Esophagus (tissue), 2 donors: ENCODE measurements at regions not wholly inside any gene's neighbourhood (a gene's known extent, or its start where the extent isn't known, plus 50 kb on each side); places are given as distances from the start of the nearest gene placed in this dataset.
A peak's percentile ranks its signal among the peaks of the same experiment; 100 is the strongest.

Source experiments
- H3K27ac ChIP-seq, 2 donors: one replicate each; pipeline ENCODE4 v1.5.1; 2013; ENCODE audit warnings: low read depth in 2 of 2, mild to moderate bottlenecking in 2 of 2, inconsistent platforms in 1 of 2, low read length in 1 of 2, moderate library complexity in 1 of 2
- H3K27me3 ChIP-seq, 2 donors: one replicate each; pipeline ENCODE4 v1.6.1; 2013; ENCODE audit warnings: low read length in 2 of 2, control low read depth in 1 of 2, mild to moderate bottlenecking in 1 of 2; ENCODE audit not compliant: insufficient read depth in 2 of 2, control insufficient read depth in 1 of 2
- H3K36me3 ChIP-seq, 2 donors: one replicate each; pipeline ENCODE4 v1.6.1; 2013; ENCODE audit warnings: low read length in 1 of 2; ENCODE audit not compliant: control insufficient read depth in 2 of 2, insufficient read depth in 2 of 2
- H3K4me1 ChIP-seq, 2 donors: one replicate each; pipeline ENCODE4 v1.6.1; 2013; ENCODE audit warnings: low read length in 1 of 2; ENCODE audit not compliant: control insufficient read depth in 2 of 2, insufficient read depth in 2 of 2
- H3K4me3 ChIP-seq, 2 donors: one replicate each; pipeline ENCODE4 v1.5.1; 2013; ENCODE audit warnings: low read length in 2 of 2, mild to moderate bottlenecking in 2 of 2, low read depth in 1 of 2, moderate library complexity in 1 of 2
- H3K9me3 ChIP-seq, 2 donors: one replicate each; pipeline ENCODE4 v1.6.1; 2013; ENCODE audit warnings: mild to moderate bottlenecking in 2 of 2, low read depth in 1 of 2, low read length in 1 of 2, moderate library complexity in 1 of 2; ENCODE audit not compliant: control insufficient read depth in 2 of 2, insufficient read depth in 1 of 2
- WGBS, 2 donors: extraction: QIAGEN DNeasy Blood & Tissue Kit; methylation state at CpG; one replicate each; pipeline ENCODE4 v1.1.7; 2013; 5-methylcytosine and 5-hydroxymethylcytosine counted together
- donor health status: healthy with polysubstance abuse.
- donor health status: Bipolar disorder and iron deficiency.

DNA sequence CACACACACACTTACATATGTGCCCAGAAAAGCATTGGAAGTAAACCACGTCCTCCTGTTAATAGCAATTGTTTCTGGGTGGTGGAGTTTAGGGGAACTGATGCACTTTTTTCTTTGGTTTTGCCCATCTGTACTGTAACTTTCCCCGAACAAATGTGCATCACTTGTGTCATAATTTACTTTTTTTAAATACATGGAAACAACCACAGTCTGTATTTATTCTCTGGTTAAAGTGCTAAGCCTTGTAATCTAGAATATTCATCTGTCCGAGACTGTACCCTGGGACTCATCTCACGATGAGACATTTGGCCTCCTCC, 61.5 kb upstream of the CD93 start:
- H3K4me3 ChIP-seq: no peak overlapping the region
- WGBS, 2 donors: 52 to 60% methylated on average over 4 of the region's 4 CpGs
- H3K27ac ChIP-seq: peak overlapping the region in 1 of 2 donors; percentile 80
- no peaks in the 10 kb centered on the region for H3K27me3 ChIP-seq
- no peaks in the 10 kb centered on the region for H3K9me3 ChIP-seq
- no peaks in the 10 kb centered on the region for H3K36me3 ChIP-seq
- peaks cover 8 to 37% of the 10 kb centered on the region in 2 donors for H3K4me1 ChIP-seq

DNA sequence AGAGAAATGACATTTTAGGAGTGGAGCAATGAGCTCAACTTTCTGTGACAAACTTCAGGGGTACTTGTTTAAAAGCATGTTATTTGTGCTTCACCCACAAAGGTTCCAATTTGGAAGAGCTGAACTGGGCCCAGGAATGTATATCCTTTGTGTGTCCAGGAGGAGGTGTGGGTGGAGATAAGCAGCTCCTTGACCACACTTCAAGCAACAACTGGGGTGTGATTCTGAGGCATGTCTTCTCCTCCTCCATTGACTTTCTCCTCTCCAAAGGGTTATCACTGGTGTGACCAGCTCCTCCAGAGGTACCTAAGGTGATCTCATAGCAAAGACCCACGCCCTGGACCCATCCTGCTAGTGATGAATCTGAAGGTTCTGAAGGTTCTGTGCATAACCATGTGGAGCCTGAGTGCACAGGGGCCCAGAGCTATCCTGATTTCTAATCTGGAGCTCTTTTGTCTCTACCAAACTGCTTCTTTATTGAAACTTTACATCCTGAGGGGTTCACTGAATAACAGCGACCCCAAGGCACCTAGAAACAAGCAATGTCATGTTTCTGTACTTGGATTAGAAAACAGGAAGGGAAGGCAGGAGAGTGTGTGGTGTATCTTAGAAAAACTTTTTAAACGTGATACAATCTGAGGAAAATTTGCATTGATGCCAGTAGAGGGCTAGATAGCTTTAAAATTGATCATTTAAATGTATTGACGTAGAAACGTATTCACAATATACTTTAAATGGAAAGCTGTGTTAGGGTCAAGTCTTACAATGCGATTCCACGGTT, 60.9 kb upstream of the CD93 start:
- H3K9me3 ChIP-seq: no peaks in the 10 kb centered on the region
- H3K27ac ChIP-seq: peak overlapping the region in 1 of 2 donors; percentile 80
- H3K4me3 ChIP-seq: no peak overlapping the region
- H3K36me3 ChIP-seq: no peaks in the 10 kb centered on the region
- WGBS, 2 donors: 74 to 77% methylated on average over 7 of the region's 7 CpGs
- H3K4me1 ChIP-seq: peaks cover 5 to 40% of the 10 kb centered on the region in 2 donors
- H3K27me3 ChIP-seq: no peaks in the 10 kb centered on the region

DNA sequence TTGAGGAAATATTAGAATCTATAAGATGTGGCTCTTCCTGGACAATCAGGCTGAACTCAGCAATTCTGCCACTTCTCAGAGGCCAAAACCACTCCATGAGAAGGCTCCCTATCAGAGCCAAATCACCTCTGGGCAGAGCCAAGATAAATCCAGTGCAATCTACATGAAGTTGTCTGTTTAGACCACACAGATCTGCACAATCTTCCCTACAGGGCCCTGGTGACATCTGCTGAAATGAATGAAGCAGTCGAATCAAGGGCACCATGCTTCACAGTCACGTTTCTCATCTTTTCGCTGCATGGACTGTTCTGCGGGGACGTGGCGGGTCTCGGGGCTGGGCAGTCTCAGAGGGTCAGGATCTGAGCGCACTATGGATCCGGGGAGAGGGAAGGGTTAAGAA, 60.1 kb upstream of the CD93 start:
- Histone ChIP-seq H3K27me3 (no peaks in the 10 kb centered on the region), H3K36me3 (no peaks in the 10 kb centered on the region), H3K9me3 (no peaks in the 10 kb centered on the region), H3K27ac (no peak overlapping the region), H3K4me1 (peaks cover 5 to 45% of the 10 kb centered on the region in 2 donors), H3K4me3 (no peak overlapping the region)
- 96 to 97% methylated on average over 9 of the region's 9 CpGs for WGBS, 2 donors

DNA sequence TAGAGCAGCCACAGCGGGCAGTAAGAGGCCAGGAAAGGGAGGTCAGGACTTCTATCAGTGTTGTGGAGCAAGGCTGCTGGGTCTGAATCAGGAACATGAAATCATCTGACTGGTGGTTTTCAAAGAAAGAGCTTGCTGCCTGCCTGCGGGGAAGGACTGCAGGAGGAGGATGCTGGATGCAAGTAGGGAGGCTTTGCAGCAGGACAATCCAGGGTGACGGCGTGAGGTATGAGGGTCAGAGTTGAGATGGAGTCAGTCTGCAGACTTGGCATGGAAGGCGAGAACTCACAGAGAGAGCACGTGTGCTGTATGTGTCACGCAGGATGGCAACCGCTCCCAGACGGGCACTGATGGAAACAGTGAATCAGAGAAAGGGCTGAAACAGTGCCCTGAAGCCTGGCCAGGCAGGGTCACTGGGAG, 59.2 kb upstream of the CD93 start:
- WGBS, 2 donors: 63 to 73% methylated on average over 9 of the region's 9 CpGs
- H3K27ac ChIP-seq: peak overlapping the region in 1 of 2 donors; percentile 70
- no peaks in the 10 kb centered on the region for H3K36me3 ChIP-seq
- peaks cover 2 to 40% of the 10 kb centered on the region in 2 donors for H3K4me1 ChIP-seq
- no peaks in the 10 kb centered on the region for H3K9me3 ChIP-seq
- no peaks in the 10 kb centered on the region for H3K27me3 ChIP-seq
- no peak overlapping the region for H3K4me3 ChIP-seq

DNA sequence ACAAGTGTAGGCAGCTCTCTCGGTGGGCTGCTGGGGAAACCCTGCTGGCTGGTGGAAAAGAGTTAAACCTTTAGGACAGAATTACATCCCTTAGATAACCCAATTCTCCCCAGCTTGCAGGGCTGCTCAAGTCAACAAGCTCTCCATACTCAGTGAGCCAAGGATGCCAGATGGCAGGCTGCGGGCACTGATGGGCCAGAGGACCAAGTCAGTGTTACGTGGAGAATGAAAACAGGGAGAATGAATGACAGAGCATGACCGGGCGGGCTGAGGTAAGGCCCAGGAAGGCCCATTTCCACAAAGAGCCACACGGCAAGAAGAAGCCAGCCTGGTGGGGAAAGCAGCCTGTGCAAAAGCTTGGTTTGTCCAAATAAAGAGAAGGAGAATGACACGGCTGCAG, 58.7 kb upstream of the CD93 start:
- no peak overlapping the region for H3K4me3 ChIP-seq
- H3K4me1 ChIP-seq: peaks cover 0 to 39% of the 10 kb centered on the region in 2 donors
- H3K27me3 ChIP-seq: no peaks in the 10 kb centered on the region
- H3K36me3 ChIP-seq: no peaks in the 10 kb centered on the region
- no peaks in the 10 kb centered on the region for H3K9me3 ChIP-seq
- H3K27ac ChIP-seq: peak overlapping the region; percentile 48 to 70
- WGBS, 2 donors: 82 to 86% methylated on average over 7 of the region's 7 CpGs

DNA sequence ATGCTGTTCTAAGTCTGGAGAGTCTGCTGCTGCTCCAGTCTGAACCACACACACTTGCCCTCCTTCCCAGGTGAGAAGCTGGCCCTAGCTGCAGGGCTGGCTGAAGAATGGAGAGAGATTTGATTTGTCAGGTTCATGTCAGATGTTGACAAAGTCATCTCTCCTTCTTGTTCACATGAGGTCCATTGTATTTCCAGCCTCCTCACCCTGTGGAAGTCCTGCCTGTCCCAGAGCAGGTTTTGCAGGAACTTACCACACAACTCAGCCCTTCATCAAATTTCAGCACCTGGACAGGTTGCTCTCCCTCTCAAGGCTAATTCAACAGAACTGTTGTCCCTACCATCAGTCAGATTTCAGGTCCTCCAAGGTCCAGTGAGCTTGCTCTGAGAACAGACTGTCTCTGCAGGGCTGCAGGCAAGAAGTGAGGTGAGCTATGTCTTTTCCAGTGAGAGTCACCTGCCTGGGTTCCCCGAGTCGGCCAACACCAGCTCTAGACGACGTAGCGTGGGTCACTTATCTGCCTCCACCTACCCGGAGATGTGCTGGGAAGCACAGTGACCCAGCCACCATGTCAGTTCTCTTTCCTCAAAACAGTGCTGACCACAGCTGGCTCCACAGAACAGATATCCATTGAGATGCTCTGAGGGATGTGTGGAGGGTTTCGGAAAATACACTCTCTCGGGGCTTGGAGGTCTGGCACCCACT, 58.0 kb upstream of the CD93 start:
- WGBS, 2 donors: 93 to 95% methylated on average over 8 of the region's 8 CpGs
- peaks cover 0 to 35% of the 10 kb centered on the region in 2 donors for H3K4me1 ChIP-seq

DNA sequence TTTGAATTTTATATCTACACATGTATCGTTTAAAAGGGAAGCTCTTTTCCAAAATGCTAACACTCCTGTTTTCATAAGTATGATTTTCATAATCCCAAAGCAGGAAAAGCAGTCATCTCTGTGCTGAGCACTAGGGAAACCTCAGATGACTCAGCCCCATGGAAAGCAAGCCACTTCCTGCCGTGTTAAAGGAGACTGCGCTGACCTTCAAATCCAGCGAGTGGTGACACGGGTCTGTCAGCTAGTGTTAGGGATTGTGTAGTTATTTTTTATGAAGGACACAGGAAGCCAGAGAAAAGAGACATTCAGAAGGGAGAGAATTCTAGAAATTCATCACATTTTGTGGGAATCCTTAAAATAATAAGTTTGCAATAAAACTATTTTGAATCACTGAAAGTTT, 57.0 kb upstream of the CD93 start:
- H3K27me3 ChIP-seq: no peaks in the 10 kb centered on the region
- peaks cover 0 to 35% of the 10 kb centered on the region in 2 donors for H3K4me1 ChIP-seq
- H3K9me3 ChIP-seq: no peaks in the 10 kb centered on the region
- no peaks in the 10 kb centered on the region for H3K36me3 ChIP-seq
- WGBS, 2 donors: 13 to 25% methylated on average over 5 of the region's 5 CpGs
- H3K4me3 ChIP-seq: no peak overlapping the region
- peak overlapping the region; percentile 83 to 92 for H3K27ac ChIP-seq

More for the DNA sequence above, 58.0 kb upstream of the CD93 start:
- no peaks in the 10 kb centered on the region for H3K36me3 ChIP-seq
- H3K9me3 ChIP-seq: no peaks in the 10 kb centered on the region
- no peak overlapping the region for H3K4me3 ChIP-seq
- H3K27ac ChIP-seq: peak overlapping the region; percentile 56 to 70
- no peaks in the 10 kb centered on the region for H3K27me3 ChIP-seq

DNA sequence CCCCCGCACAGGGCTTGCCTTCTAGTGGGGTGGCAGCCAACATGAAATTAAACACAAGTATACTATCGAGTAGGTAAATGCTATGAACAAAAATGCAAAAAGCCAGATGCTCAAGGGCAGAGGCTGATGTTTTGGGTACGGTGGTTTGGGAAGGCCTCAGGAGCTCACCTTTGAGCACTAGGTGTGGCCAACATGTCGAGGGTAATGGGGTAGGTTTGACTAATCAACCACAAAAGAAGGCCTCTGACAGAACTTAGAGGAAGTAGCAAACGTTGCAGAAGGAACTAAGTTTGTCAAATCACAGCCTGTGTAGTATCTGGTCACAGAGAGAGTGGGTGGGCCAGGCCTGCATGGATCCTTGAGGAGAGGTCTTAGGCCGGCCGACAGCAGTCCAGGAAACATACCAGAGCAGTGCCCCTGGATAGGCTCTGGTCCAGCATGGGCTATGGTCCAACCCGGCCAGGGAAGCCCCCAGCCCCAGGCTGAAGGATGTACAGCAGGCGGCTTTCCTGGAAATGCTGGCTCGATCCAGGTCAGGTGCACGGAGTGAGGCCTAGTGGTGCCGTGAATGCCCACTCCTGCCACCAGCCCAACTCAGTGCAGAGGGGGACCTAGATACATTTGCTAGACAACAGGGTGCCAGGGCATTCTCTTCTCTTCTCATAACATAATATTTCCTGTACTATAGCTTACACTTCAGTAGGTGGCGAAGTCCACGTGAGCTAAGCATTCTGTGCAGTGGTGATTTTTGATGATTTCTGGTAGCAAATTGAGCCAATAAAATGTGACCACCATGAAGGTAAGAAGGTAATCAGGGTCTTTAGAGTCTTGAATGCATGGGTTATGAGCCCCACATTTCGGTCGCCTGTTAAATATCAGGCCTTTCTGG, 56.3 kb upstream of the CD93 start:
- no peaks in the 10 kb centered on the region for H3K36me3 ChIP-seq
- WGBS, 2 donors: 75 to 76% methylated on average over 16 of the region's 16 CpGs
- no peaks in the 10 kb centered on the region for H3K9me3 ChIP-seq
- H3K27me3 ChIP-seq: no peaks in the 10 kb centered on the region
- no peak overlapping the region for H3K4me3 ChIP-seq
- H3K4me1 ChIP-seq: peaks cover 0 to 36% of the 10 kb centered on the region in 2 donors
- peak overlapping the region; percentile 83 to 92 for H3K27ac ChIP-seq

DNA sequence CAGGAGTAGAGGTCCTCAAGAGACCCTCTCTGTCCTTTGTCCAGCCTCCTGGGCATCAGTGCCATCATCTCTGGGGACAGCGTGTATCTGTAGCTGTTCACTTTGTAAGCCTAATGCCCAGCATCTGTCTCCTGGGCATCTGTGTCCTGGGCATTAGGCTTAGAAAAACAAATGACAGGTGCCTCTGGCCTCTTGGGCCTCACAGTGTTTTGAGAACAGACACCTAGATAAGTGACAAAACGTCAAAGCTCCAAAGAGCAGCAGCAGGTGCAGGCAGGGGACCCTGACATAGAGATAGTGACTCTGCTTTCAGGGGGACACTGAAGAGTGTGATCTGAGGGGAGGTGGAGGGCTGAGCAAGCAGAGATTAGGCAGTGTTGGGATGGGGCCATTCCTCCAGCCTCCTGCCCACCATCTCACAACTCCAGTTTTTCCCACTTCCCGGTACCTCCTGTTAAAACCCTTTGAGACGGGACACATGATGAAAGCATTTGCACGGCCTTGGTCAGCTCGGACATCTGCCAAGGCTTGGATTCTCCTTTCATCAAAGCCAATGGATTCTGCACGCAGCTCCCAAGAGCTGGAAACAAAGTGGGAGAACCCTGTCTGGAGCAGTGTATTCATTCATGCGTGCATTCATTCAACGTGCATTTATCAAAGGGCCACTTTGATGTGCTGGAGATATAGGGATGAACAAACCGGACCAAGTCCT, 55.5 kb upstream of the CD93 start:
- H3K27me3 ChIP-seq: no peaks in the 10 kb centered on the region
- H3K9me3 ChIP-seq: no peaks in the 10 kb centered on the region
- no peaks in the 10 kb centered on the region for H3K36me3 ChIP-seq
- H3K27ac ChIP-seq: peak overlapping the region; percentile 83 to 92
- WGBS, 2 donors: 86 to 89% methylated on average over 10 of the region's 10 CpGs
- H3K4me3 ChIP-seq: no peak overlapping the region
- peaks cover 0 to 41% of the 10 kb centered on the region in 2 donors for H3K4me1 ChIP-seq
